ENCODE measurements at regions not wholly inside any gene's neighbourhood (a gene's known extent, or its start where the extent isn't known, plus 50 kb on each side); places are given as distances from the start of the nearest gene placed in this dataset.
"Not testable (repeated sequence)": the region's sequence is repeated elsewhere in the genome, so short reads cannot be mapped to it uniquely, and the experiment has no call there.

GRCh38 chr16:21520134-21521047, 79.0 kb upstream of the METTL9 start:
- H3K27me3 ChIP-seq (ENCODE audit: control insufficient read depth in 2 of 2, insufficient read depth in 2 of 2, low read length in 2 of 2); BruUV-seq (replicated peaks); FAIRE-seq; CTCF ChIA-PET (ENCODE audit: low intra/inter-chr PET ratio); H4K20me1 ChIP-seq (replicated peaks; ENCODE audit: control insufficient read depth, insufficient read depth, low read length); H3K9me1 ChIP-seq (ENCODE audit: control insufficient read depth, insufficient read depth, low read length); H3K9me3 ChIP-seq (replicated peaks; ENCODE audit: control insufficient read depth, insufficient read depth, low read depth, low read length); intact Hi-C loops (cut with micrococcal nuclease); in situ Hi-C loops (cut with MboI); TF ChIP-seq ATF1 (CRISPR knock-in tag; IDR thresholded peaks at IDR 0.05): not testable (repeated sequence)
- H3K79me2 ChIP-seq (ENCODE audit: control insufficient read depth, insufficient read depth, low read length), result peaks cover 42% of the 10 kb centered on the region
- peak overlapping the region; percentile 88 for H3K4me3 ChIP-seq
- H2AFZ ChIP-seq (ENCODE audit: low read depth, low read length), result peak overlapping the region; percentile 92
- peaks cover 11% of the 10 kb centered on the region; the same call in 2 of the 3 replicates for H3K36me3 ChIP-seq (ENCODE audit: control insufficient read depth, insufficient read depth, low read length)
- POLR2A ChIA-PET, result interaction anchor here (1.1 kb wide), 1 partner anchor 10 kb away, joined by 5 read pairs; no protein-coding TSS in a partner anchor
- peak; percentile 94 to 97 (median 96) for DNase-seq (ENCODE audit: extremely low read depth in 1 of 4, low spot score in 3 of 4)
- WGBS (ENCODE audit: insufficient coverage, low coverage, missing lambda C conversion rate), result 4% methylated on average over 51 of the region's 101 CpGs
- peak overlapping the region; percentile 94 for H3K27ac ChIP-seq (ENCODE audit: extremely low read depth, low read depth, low read length)
- peaks cover 12 to 31% of the 10 kb centered on the region in 2 experiments; a peak in 4 of 5 replicates for H3K4me1 ChIP-seq (replicated peaks in 1 of 2; ENCODE audit: control insufficient read depth in 2 of 2, insufficient read depth in 2 of 2, low read length in 2 of 2)
- peak overlapping the region; percentile 87 to 92 for H3K9ac ChIP-seq (ENCODE audit: insufficient read depth in 1 of 2, low read depth in 2 of 2, low read length in 2 of 2)
- peak; percentile 87 for ATAC-seq
- H3K4me2 ChIP-seq (ENCODE audit: insufficient read depth, low read length), result peak overlapping the region; percentile 86; the same call in 1 of the 2 replicates
- TF ChIP-seq PHF8 (IDR thresholded peaks at IDR 0.05; ENCODE audit: borderline replicate concordance, low read length), result peak; percentile 65; the same call in 1 of the 2 replicates
- TF ChIP-seq, protein P1, sequence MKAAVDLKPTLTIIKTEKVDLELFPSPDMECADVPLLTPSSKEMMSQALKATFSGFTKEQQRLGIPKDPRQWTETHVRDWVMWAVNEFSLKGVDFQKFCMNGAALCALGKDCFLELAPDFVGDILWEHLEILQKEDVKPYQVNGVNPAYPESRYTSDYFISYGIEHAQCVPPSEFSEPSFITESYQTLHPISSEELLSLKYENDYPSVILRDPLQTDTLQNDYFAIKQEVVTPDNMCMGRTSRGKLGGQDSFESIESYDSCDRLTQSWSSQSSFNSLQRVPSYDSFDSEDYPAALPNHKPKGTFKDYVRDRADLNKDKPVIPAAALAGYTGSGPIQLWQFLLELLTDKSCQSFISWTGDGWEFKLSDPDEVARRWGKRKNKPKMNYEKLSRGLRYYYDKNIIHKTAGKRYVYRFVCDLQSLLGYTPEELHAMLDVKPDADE (conservative IDR thresholded peaks at IDR 0.05; ENCODE audit: control insufficient read depth, low read depth, low read length), result 0 out of 2 replicates have a peak, but pooled peaks have one; percentile 10
- TF ChIP-seq KDM5B (IDR thresholded peaks at IDR 0.05; ENCODE audit: insufficient replicate concordance, low read depth, low read length), result peak; percentile 68
- TF ChIP-seq ATF1 (tag; IDR thresholded peaks at IDR 0.05), result peak; percentile 69
- TF ChIP-seq MXI1 (IDR thresholded peaks at IDR 0.05; ENCODE audit: low read depth, low read length), result peak; percentile 57
- TF ChIP-seq ZNF707 (CRISPR knock-in tag; conservative IDR thresholded peaks at IDR 0.05), result peak; percentile 44; the same call in 1 of the 2 replicates
- peak; percentile 97 for TF ChIP-seq MAX (CRISPR knock-in tag; IDR thresholded peaks at IDR 0.05)
- TF ChIP-seq, protein P2, sequence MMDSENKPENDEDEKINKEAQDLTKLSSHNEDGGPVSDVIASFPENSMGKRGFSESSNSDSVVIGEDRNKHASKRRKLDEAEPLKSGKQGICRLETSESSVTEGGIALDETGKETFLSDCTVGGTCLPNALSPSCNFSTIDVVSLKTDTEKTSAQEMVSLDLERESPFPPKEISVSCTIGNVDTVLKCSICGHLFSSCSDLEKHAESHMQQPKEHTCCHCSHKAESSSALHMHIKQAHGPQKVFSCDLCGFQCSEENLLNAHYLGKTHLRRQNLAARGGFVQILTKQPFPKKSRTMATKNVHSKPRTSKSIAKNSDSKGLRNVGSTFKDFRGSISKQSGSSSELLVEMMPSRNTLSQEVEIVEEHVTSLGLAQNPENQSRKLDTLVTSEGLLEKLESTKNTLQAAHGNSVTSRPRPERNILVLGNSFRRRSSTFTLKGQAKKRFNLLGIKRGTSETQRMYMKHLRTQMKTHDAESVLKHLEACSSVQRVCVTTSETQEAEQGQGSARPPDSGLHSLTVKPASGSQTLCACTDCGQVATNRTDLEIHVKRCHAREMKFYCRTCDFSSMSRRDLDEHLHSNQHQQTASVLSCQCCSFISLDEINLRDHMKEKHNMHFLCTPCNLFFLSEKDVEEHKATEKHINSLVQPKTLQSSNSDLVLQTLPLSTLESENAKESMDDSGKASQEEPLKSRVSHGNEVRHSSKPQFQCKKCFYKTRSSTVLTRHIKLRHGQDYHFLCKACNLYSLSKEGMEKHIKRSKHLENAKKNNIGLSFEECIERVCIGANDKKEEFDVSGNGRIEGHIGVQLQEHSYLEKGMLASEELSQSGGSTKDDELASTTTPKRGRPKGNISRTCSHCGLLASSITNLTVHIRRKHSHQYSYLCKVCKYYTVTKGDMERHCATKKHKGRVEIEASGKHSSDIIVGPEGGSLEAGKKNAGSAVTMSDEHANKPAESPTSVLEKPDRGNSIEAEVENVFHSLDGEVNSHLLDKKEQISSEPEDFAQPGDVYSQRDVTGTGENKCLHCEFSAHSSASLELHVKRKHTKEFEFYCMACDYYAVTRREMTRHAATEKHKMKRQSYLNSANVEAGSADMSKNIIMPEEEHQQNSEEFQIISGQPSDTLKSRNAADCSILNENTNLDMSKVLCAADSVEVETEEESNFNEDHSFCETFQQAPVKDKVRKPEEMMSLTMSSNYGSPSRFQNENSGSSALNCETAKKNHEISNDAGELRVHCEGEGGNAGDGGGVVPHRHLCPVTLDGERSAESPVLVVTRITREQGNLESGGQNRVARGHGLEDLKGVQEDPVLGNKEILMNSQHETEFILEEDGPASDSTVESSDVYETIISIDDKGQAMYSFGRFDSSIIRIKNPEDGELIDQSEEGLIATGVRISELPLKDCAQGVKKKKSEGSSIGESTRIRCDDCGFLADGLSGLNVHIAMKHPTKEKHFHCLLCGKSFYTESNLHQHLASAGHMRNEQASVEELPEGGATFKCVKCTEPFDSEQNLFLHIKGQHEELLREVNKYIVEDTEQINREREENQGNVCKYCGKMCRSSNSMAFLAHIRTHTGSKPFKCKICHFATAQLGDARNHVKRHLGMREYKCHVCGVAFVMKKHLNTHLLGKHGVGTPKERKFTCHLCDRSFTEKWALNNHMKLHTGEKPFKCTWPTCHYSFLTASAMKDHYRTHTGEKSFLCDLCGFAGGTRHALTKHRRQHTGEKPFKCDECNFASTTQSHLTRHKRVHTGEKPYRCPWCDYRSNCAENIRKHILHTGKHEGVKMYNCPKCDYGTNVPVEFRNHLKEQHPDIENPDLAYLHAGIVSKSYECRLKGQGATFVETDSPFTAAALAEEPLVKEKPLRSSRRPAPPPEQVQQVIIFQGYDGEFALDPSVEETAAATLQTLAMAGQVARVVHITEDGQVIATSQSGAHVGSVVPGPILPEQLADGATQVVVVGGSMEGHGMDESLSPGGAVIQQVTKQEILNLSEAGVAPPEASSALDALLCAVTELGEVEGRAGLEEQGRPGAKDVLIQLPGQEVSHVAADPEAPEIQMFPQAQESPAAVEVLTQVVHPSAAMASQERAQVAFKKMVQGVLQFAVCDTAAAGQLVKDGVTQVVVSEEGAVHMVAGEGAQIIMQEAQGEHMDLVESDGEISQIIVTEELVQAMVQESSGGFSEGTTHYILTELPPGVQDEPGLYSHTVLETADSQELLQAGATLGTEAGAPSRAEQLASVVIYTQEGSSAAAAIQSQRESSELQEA (IDR thresholded peaks at IDR 0.05; ENCODE audit: low read depth), result peak; percentile 86
- TF ChIP-seq, protein P3, sequence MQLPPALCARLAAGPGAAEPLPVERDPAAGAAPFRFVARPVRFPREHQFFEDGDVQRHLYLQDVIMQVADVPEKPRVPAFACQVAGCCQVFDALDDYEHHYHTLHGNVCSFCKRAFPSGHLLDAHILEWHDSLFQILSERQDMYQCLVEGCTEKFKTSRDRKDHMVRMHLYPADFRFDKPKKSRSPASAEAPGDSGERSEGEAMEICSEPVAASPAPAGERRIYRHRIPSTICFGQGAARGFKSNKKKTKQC (CRISPR knock-in tag; IDR thresholded peaks at IDR 0.05), result peak; percentile 85; the same call in 1 of the 2 replicates
